ENCODE measurements at regions not wholly inside any gene's neighbourhood (a gene's known extent, or its start where the extent isn't known, plus 50 kb on each side); places are given as distances from the start of the nearest gene placed in this dataset.

- TF ChIP-seq CTCF (IDR thresholded peaks at IDR 0.05; ENCODE audit: insufficient read depth, low read length, poor library complexity, severe bottlenecking), result no peak
- Histone ChIP-seq H3K27me3 (replicated peaks; ENCODE audit: control insufficient read depth, insufficient read depth, low read length) (no peaks in the 10 kb centered on the region), H3K36me3 (ENCODE audit: control insufficient read depth, insufficient read depth, low read length) (no peaks in the 10 kb centered on the region), H3K4me3 (replicated peaks; ENCODE audit: low read depth, low read length) (no peak overlapping the region)
- DNase-seq (ENCODE audit: extremely low read depth, insufficient read length), result no peak
These were observed 70.2 kb upstream of the DGKG start for GRCh38 chr3:186432189-186432588.

- no peak for TF ChIP-seq CTCF (IDR thresholded peaks at IDR 0.05; ENCODE audit: insufficient read depth, low read length, poor library complexity, severe bottlenecking)
- peak; percentile 4 for DNase-seq (ENCODE audit: extremely low read depth, insufficient read length)
- H3K36me3 ChIP-seq (ENCODE audit: control insufficient read depth, insufficient read depth, low read length), result no peaks in the 10 kb centered on the region
- no peaks in the 10 kb centered on the region for H3K27me3 ChIP-seq (replicated peaks; ENCODE audit: control insufficient read depth, insufficient read depth, low read length)
- H3K4me3 ChIP-seq (replicated peaks; ENCODE audit: low read depth, low read length), result no peak overlapping the region
These were observed 65.7 kb upstream of the DGKG start for GRCh38 chr3:186427627-186428281.

GRCh38 chr3:186425788-186426730 lies 64.0 kb upstream of the DGKG start:
- no peaks in the 10 kb centered on the region for H3K27me3 ChIP-seq (replicated peaks; ENCODE audit: control insufficient read depth, insufficient read depth, low read length)
- no peak overlapping the region for H3K4me3 ChIP-seq (replicated peaks; ENCODE audit: low read depth, low read length)
- no peaks in the 10 kb centered on the region for H3K36me3 ChIP-seq (ENCODE audit: control insufficient read depth, insufficient read depth, low read length)
- peak; percentile 27 for TF ChIP-seq CTCF (IDR thresholded peaks at IDR 0.05; ENCODE audit: insufficient read depth, low read length, poor library complexity, severe bottlenecking)
- DNase-seq (ENCODE audit: extremely low read depth, insufficient read length), result peak; percentile 9

GRCh38 chr3:186421946-186422345 lies 59.9 kb upstream of the DGKG start:
- TF ChIP-seq CTCF (IDR thresholded peaks at IDR 0.05; ENCODE audit: insufficient read depth, low read length, poor library complexity, severe bottlenecking), result no peak
- Histone ChIP-seq H3K27me3 (replicated peaks; ENCODE audit: control insufficient read depth, insufficient read depth, low read length) (no peaks in the 10 kb centered on the region), H3K4me3 (replicated peaks; ENCODE audit: low read depth, low read length) (no peak overlapping the region), H3K36me3 (ENCODE audit: control insufficient read depth, insufficient read depth, low read length) (no peaks in the 10 kb centered on the region)
- no peak for DNase-seq (ENCODE audit: extremely low read depth, insufficient read length)

GRCh38 chr3:186418671-186419145 lies 56.7 kb upstream of the DGKG start:
- Histone ChIP-seq H3K4me3 (replicated peaks; ENCODE audit: low read depth, low read length) (no peak overlapping the region), H3K27me3 (replicated peaks; ENCODE audit: control insufficient read depth, insufficient read depth, low read length) (no peaks in the 10 kb centered on the region), H3K36me3 (ENCODE audit: control insufficient read depth, insufficient read depth, low read length) (no peaks in the 10 kb centered on the region)
- DNase-seq (ENCODE audit: extremely low read depth, insufficient read length), result no peak
- no peak for TF ChIP-seq CTCF (IDR thresholded peaks at IDR 0.05; ENCODE audit: insufficient read depth, low read length, poor library complexity, severe bottlenecking)
